Peyer's patch (tissue), 4 donors: ENCODE measurements at regions not wholly inside any gene's neighbourhood (a gene's known extent, or its start where the extent isn't known, plus 50 kb on each side); places are given as distances from the start of the nearest gene placed in this dataset.
A peak's percentile ranks its signal among the peaks of the same experiment; 100 is the strongest.

Experiments used
- DNase-seq, 3 donors: peaks; one replicate each; pipeline ENCODE4 v3.0.0-alpha.2; 2017 to 2019
- H3K27ac ChIP-seq, 4 donors: fragments of 200-600 bp; sonication (generic); one replicate each; pipeline ENCODE4 v1.5.1; 2016 to 2019
- H3K27me3 ChIP-seq, 2 donors: fragments of 200-600 bp; sonication (generic); one replicate each; pipeline ENCODE4 v1.5.1; 2019
- H3K36me3 ChIP-seq, 3 donors: fragments of 200-600 bp; sonication (generic); one replicate each; pipeline ENCODE4 v1.5.1; 2016 to 2019
- H3K4me1 ChIP-seq, 4 donors: fragments of 200-600 bp; sonication (generic); one replicate each; pipeline ENCODE4 v1.5.1; 2016 to 2019
- H3K4me3 ChIP-seq, 4 donors: fragments of 200-600 bp; sonication (generic); 1 replicate in 3 of 4; 2 replicates in 1 of 4; pipeline ENCODE4 v1.5.1; 2016 to 2019; ENCODE audit warnings: mild to moderate bottlenecking in 1 of 4
- H3K9me3 ChIP-seq, 4 donors: fragments of 200-600 bp; sonication (generic); one replicate each; pipeline ENCODE4 v1.5.1; 2016 to 2019; ENCODE audit warnings: mild to moderate bottlenecking in 1 of 4
- POLR2A ChIP-seq, 2 donors: fragments of 450-650 bp; IDR thresholded peaks; one replicate each; pipeline ENCODE4 v1.5.1; 2017; ENCODE audit warnings: antibody characterized with exemption in 2 of 2, mild to moderate bottlenecking in 2 of 2, moderate library complexity in 2 of 2
- TF ChIP-seq, protein P1 (sequence below), 6 experiments: fragments of 450-650 bp in 4 of 6; fragments of 200-600 bp in 2 of 6; sonication (generic) in 1 of 6; IDR thresholded peaks; one replicate each; pipeline ENCODE4 v1.5.1; 2017 to 2019; ENCODE audit warnings: antibody characterized with exemption in 6 of 6, mild to moderate bottlenecking in 3 of 6, moderate library complexity in 1 of 6

- Histone ChIP-seq H3K27me3 (no peaks in the 10 kb centered on the region), H3K4me3 (no peak overlapping the region), H3K9me3 (no peaks in the 10 kb centered on the region), H3K4me1 (no peaks in the 10 kb centered on the region), H3K27ac (no peak overlapping the region), H3K36me3 (no peaks in the 10 kb centered on the region)
- DNase-seq = no peak
- TF ChIP-seq, protein P1, sequence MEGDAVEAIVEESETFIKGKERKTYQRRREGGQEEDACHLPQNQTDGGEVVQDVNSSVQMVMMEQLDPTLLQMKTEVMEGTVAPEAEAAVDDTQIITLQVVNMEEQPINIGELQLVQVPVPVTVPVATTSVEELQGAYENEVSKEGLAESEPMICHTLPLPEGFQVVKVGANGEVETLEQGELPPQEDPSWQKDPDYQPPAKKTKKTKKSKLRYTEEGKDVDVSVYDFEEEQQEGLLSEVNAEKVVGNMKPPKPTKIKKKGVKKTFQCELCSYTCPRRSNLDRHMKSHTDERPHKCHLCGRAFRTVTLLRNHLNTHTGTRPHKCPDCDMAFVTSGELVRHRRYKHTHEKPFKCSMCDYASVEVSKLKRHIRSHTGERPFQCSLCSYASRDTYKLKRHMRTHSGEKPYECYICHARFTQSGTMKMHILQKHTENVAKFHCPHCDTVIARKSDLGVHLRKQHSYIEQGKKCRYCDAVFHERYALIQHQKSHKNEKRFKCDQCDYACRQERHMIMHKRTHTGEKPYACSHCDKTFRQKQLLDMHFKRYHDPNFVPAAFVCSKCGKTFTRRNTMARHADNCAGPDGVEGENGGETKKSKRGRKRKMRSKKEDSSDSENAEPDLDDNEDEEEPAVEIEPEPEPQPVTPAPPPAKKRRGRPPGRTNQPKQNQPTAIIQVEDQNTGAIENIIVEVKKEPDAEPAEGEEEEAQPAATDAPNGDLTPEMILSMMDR (IDR thresholded peaks at IDR 0.05) = no peak
- no peak for TF ChIP-seq POLR2A (IDR thresholded peaks at IDR 0.05)
Measured at GRCh38 chr1:17979815-17980214, 127.8 kb upstream of the IGSF21 start.

DNA sequence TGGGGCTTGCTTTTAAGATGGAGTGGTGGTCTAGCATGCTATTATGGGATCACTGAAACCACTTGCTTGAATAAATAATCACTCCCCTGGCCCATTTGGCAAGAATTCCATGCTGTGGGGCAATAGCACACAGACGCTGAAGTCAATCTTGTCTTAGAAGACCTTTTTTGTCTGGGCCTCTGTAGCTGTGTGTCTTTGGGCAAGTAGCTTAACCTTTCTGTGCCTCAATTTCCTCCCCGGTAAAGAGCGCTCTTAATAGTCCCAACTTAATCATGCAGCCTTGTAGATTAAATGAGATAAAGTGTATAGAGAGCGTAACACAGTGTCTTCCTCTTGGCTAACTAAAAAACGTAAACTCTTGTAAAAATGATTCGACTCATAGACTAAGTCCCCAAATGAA is 125.4 kb upstream of the IGSF21 start:
- no peaks in the 10 kb centered on the region for H3K36me3 ChIP-seq
- no peak for DNase-seq
- H3K4me3 ChIP-seq = no peak overlapping the region
- no peak overlapping the region for H3K27ac ChIP-seq
- H3K9me3 ChIP-seq = no peaks in the 10 kb centered on the region
- TF ChIP-seq, protein P1 (IDR thresholded peaks at IDR 0.05) = no peak
- no peak for TF ChIP-seq POLR2A (IDR thresholded peaks at IDR 0.05)
- no peaks in the 10 kb centered on the region for H3K4me1 ChIP-seq
- no peaks in the 10 kb centered on the region for H3K27me3 ChIP-seq

GRCh38 chr1:17984583-17984982 is 123.0 kb upstream of the IGSF21 start:
- no peak overlapping the region for H3K27ac ChIP-seq
- H3K4me3 ChIP-seq = no peak overlapping the region
- TF ChIP-seq POLR2A (IDR thresholded peaks at IDR 0.05) = no peak
- TF ChIP-seq, protein P1 (IDR thresholded peaks at IDR 0.05) = peak in 4 of 6 experiments; percentile 29 to 42 (median 36)
- no peaks in the 10 kb centered on the region for H3K4me1 ChIP-seq
- H3K9me3 ChIP-seq = no peaks in the 10 kb centered on the region
- peak in 2 of 3 donors; percentile 27 to 68 for DNase-seq
- H3K36me3 ChIP-seq = no peaks in the 10 kb centered on the region
- H3K27me3 ChIP-seq = no peaks in the 10 kb centered on the region

GRCh38 chr1:17986156-17986555 is 121.4 kb upstream of the IGSF21 start:
- H3K27ac ChIP-seq = no peak overlapping the region
- H3K4me1 ChIP-seq = no peaks in the 10 kb centered on the region
- H3K9me3 ChIP-seq = no peaks in the 10 kb centered on the region
- DNase-seq = no peak
- no peaks in the 10 kb centered on the region for H3K27me3 ChIP-seq
- no peak for TF ChIP-seq POLR2A (IDR thresholded peaks at IDR 0.05)
- TF ChIP-seq, protein P1 (IDR thresholded peaks at IDR 0.05) = no peak
- no peak overlapping the region for H3K4me3 ChIP-seq
- no peaks in the 10 kb centered on the region for H3K36me3 ChIP-seq

GRCh38 chr1:17990401-17990800 is 117.2 kb upstream of the IGSF21 start:
- Histone ChIP-seq H3K4me1 (no peaks in the 10 kb centered on the region), H3K36me3 (no peaks in the 10 kb centered on the region), H3K27me3 (no peaks in the 10 kb centered on the region), H3K4me3 (no peak overlapping the region), H3K9me3 (no peaks in the 10 kb centered on the region), H3K27ac (no peak overlapping the region)
- TF ChIP-seq, protein P1 (IDR thresholded peaks at IDR 0.05) = no peak
- TF ChIP-seq POLR2A (IDR thresholded peaks at IDR 0.05) = no peak
- DNase-seq = no peak

- DNase-seq = no peak
Measured at GRCh38 chr1:17991996-17992395, 115.6 kb upstream of the IGSF21 start.

More at GRCh38 chr1:17991996-17992395, 115.6 kb upstream of the IGSF21 start:
- no peak overlapping the region for H3K27ac ChIP-seq
- no peaks in the 10 kb centered on the region for H3K27me3 ChIP-seq
- no peaks in the 10 kb centered on the region for H3K9me3 ChIP-seq
- no peak for TF ChIP-seq POLR2A (IDR thresholded peaks at IDR 0.05)
- TF ChIP-seq, protein P1 (IDR thresholded peaks at IDR 0.05) = no peak
- no peaks in the 10 kb centered on the region for H3K36me3 ChIP-seq
- no peaks in the 10 kb centered on the region for H3K4me1 ChIP-seq
- no peak overlapping the region for H3K4me3 ChIP-seq
